H9 (cell line): ENCODE measurements at regions not wholly inside any gene's neighbourhood (a gene's known extent, or its start where the extent isn't known, plus 50 kb on each side); places are given as distances from the start of the nearest gene placed in this dataset.

Source experiments
- DNase-seq: peaks from one replicate; pipeline ENCODE4 v3.0.0-alpha.2; 2017
- H2AFZ ChIP-seq: one replicate; pipeline ENCODE4 v1.6.1; 2013; ENCODE audit warnings: mild to moderate bottlenecking, low read length, control low read depth, moderate library complexity
- H2AK5ac ChIP-seq: 2 replicates; pipeline ENCODE4 v1.6.1; 2013; ENCODE audit warnings: low read length, control low read depth, mixed read lengths; ENCODE audit not compliant: insufficient read length
- H2BK120ac ChIP-seq: one replicate; pipeline ENCODE4 v1.6.1; 2013; ENCODE audit warnings: low read depth, mild to moderate bottlenecking, low read length, control low read depth, inconsistent platforms; ENCODE audit not compliant: poor library complexity, severe bottlenecking
- H2BK12ac ChIP-seq: 2 replicates; pipeline ENCODE4 v1.6.1; 2013; ENCODE audit warnings: low read length, control low read depth, mixed read lengths, low read depth; ENCODE audit not compliant: insufficient read length
- H2BK15ac ChIP-seq: 2 replicates; pipeline ENCODE4 v1.6.1; 2013; ENCODE audit warnings: low read depth, low read length, control low read depth
- H2BK20ac ChIP-seq: one replicate; pipeline ENCODE4 v1.6.1; 2013; ENCODE audit warnings: low read depth, mild to moderate bottlenecking, low read length, control low read depth, inconsistent platforms; ENCODE audit not compliant: poor library complexity, severe bottlenecking
- H2BK5ac ChIP-seq: 2 replicates; pipeline ENCODE4 v1.6.1; 2013; ENCODE audit warnings: low read length, control low read depth, mixed read lengths; ENCODE audit not compliant: insufficient read length
- H3K14ac ChIP-seq: 2 replicates; pipeline ENCODE4 v1.6.1; 2013; ENCODE audit warnings: low read length, control low read depth; ENCODE audit not compliant: insufficient read depth
- H3K18ac ChIP-seq: 2 replicates; pipeline ENCODE4 v1.6.1; 2013; ENCODE audit warnings: low read depth, mild to moderate bottlenecking, mixed read lengths, low read length, control low read depth; ENCODE audit not compliant: insufficient read length
- H3K23ac ChIP-seq: 2 replicates; pipeline ENCODE4 v1.6.1; 2013; ENCODE audit warnings: low read length, control low read depth, mixed read lengths, low read depth; ENCODE audit not compliant: insufficient read length
- H3K23me2 ChIP-seq: 2 replicates; pipeline ENCODE4 v1.6.1; 2013; ENCODE audit warnings: low read depth, mild to moderate bottlenecking, mixed read lengths, low read length, control low read depth; ENCODE audit not compliant: insufficient read length, poor library complexity, severe bottlenecking
- H3K27ac ChIP-seq: 2 replicates; pipeline ENCODE4 v1.5.1; 2013; ENCODE audit warnings: low read length, control low read depth, mixed read lengths, low read depth; ENCODE audit not compliant: insufficient read length
- H3K27me3 ChIP-seq: 2 replicates; pipeline ENCODE4 v1.6.1; 2013; ENCODE audit warnings: low read length, control low read depth, inconsistent platforms; ENCODE audit not compliant: insufficient read depth
- H3K4ac ChIP-seq: 2 replicates; pipeline ENCODE4 v1.6.1; 2013; ENCODE audit warnings: low read depth, mild to moderate bottlenecking, control low read depth, inconsistent platforms, low read length, moderate library complexity
- H3K4me1 ChIP-seq: 2 replicates; pipeline ENCODE4 v1.6.1; 2013; ENCODE audit warnings: low read length, control low read depth, inconsistent platforms; ENCODE audit not compliant: insufficient read depth
- H3K4me2 ChIP-seq: 2 replicates; pipeline ENCODE4 v1.6.1; 2013; ENCODE audit warnings: low read length, control low read depth, mixed read lengths; ENCODE audit not compliant: insufficient read length, insufficient read depth
- H3K56ac ChIP-seq: 2 replicates; pipeline ENCODE4 v1.6.1; 2013; ENCODE audit warnings: low read depth, mild to moderate bottlenecking, mixed read lengths, low read length, control low read depth; ENCODE audit not compliant: insufficient read length
- H3K79me1 ChIP-seq: 2 replicates; pipeline ENCODE4 v1.6.1; 2013; ENCODE audit warnings: low read depth, mild to moderate bottlenecking, moderate library complexity, low read length, control low read depth, inconsistent platforms; ENCODE audit not compliant: insufficient read depth, poor library complexity, severe bottlenecking
- H3K79me2 ChIP-seq: 2 replicates; pipeline ENCODE4 v1.6.1; 2013; ENCODE audit warnings: low read length, control low read depth, inconsistent platforms; ENCODE audit not compliant: insufficient read depth
- H3K9ac ChIP-seq: 2 replicates; pipeline ENCODE4 v1.6.1; 2013; ENCODE audit warnings: low read length, control low read depth, mixed read lengths; ENCODE audit not compliant: insufficient read length; ENCODE audit errors: extremely low read depth
- H3K9me3 ChIP-seq: one replicate; pipeline ENCODE4 v1.6.1; 2013; ENCODE audit warnings: low read depth, low read length, inconsistent platforms; ENCODE audit not compliant: control insufficient read depth
- H3T11ph ChIP-seq: one replicate; pipeline ENCODE4 v1.6.1; 2013; ENCODE audit warnings: mild to moderate bottlenecking, low read length, control low read depth, inconsistent platforms
- H4K20me1 ChIP-seq: one replicate; pipeline ENCODE4 v1.6.1; 2013; ENCODE audit not compliant: control insufficient read depth, insufficient read length, insufficient read depth
- H4K5ac ChIP-seq: 2 replicates; pipeline ENCODE4 v1.6.1; 2013; ENCODE audit warnings: low read depth, mild to moderate bottlenecking, mixed read lengths, low read length, control low read depth; ENCODE audit not compliant: insufficient read length
- H4K8ac ChIP-seq: replicated peaks from 2 replicates; pipeline ENCODE4 v1.6.1; 2013; ENCODE audit warnings: low read length, control low read depth, mixed read lengths, low read depth; ENCODE audit not compliant: insufficient read length
- H4K91ac ChIP-seq: 2 replicates; pipeline ENCODE4 v1.6.1; 2013; ENCODE audit warnings: low read depth, mild to moderate bottlenecking, moderate library complexity, mixed read lengths, low read length, control low read depth; ENCODE audit not compliant: insufficient read length
- H3K27ac Mint-ChIP-seq, 3 experiments: 2 replicates in 2 of 3; 3 replicates in 1 of 3; pipeline ENCODE4 v1.8.0; 2020 to 2021; ENCODE audit warnings: mixed read lengths in 3 of 3, mild to moderate bottlenecking in 1 of 3, moderate library complexity in 1 of 3
- H3K27me3 Mint-ChIP-seq: 2 replicates; pipeline ENCODE4 v1.8.0; 2021; ENCODE audit warnings: low read depth, mild to moderate bottlenecking, moderate library complexity, mixed read lengths
- H3K36me3 Mint-ChIP-seq, 3 experiments: 2 replicates in 2 of 3; 3 replicates in 1 of 3; pipeline ENCODE4 v1.8.0; 2020 to 2021; ENCODE audit warnings: low read depth in 3 of 3, mixed read lengths in 3 of 3; ENCODE audit not compliant: insufficient read depth in 1 of 3
- H3K4me1 Mint-ChIP-seq, 2 experiments: 2 replicates each; pipeline ENCODE4 v1.8.0; 2020; ENCODE audit warnings: mixed read lengths in 2 of 2
- H3K4me3 Mint-ChIP-seq, 2 experiments: 2 replicates in 1 of 2; 3 replicates in 1 of 2; pipeline ENCODE4 v1.8.0; 2020 to 2021; ENCODE audit warnings: mild to moderate bottlenecking in 2 of 2, mixed read lengths in 2 of 2, moderate library complexity in 1 of 2
- H3K9me3 Mint-ChIP-seq, 2 experiments: 2 replicates in 1 of 2; 3 replicates in 1 of 2; pipeline ENCODE4 v1.8.0; 2020; ENCODE audit warnings: mild to moderate bottlenecking in 2 of 2, mixed read lengths in 2 of 2, moderate library complexity in 1 of 2
- CTCF ChIP-seq: fragments of 200-600 bp; sonication (generic); conservative IDR thresholded peaks from 3 replicates; pipeline ENCODE4 v1.8.0; 2021; ENCODE audit warnings: antibody characterized with exemption, mild to moderate bottlenecking
- WGBS: extraction: QIAGEN DNeasy Blood & Tissue Kit; methylation state at CpG from one replicate; pipeline ENCODE4 v1.1.7; 2013; ENCODE audit warnings: missing lambda C conversion rate, low lambda C conversion rate, mixed read lengths; ENCODE audit not compliant: insufficient read length; ENCODE audit errors: extremely low coverage; 5-methylcytosine and 5-hydroxymethylcytosine counted together

- Histone ChIP-seq H4K8ac (no peak overlapping the region), H3K9ac (no peak overlapping the region), H3K27ac (no peak overlapping the region), H4K5ac (no peak overlapping the region), H3K23me2 (peaks cover 2% of the 10 kb centered on the region), H4K91ac (no peak overlapping the region), H4K20me1 (no peaks in the 10 kb centered on the region), H2BK20ac (no peak overlapping the region), H3K9me3 (no peaks in the 10 kb centered on the region), H2BK120ac (no peak overlapping the region), H2BK12ac (no peak overlapping the region), H2AFZ (no peak overlapping the region), H3K4me1 (peaks cover 5% of the 10 kb centered on the region), H3K4me2 (no peak overlapping the region), H3T11ph (no peak overlapping the region), H2BK5ac (no peak overlapping the region), H3K56ac (no peak overlapping the region), H3K14ac (no peak overlapping the region), H3K18ac (no peak overlapping the region), H3K27me3 (no peaks in the 10 kb centered on the region), H3K23ac (no peak overlapping the region), H3K79me1 (no peaks in the 10 kb centered on the region), H2AK5ac (no peak overlapping the region), H2BK15ac (no peak overlapping the region), H3K4ac (no peak overlapping the region), H3K79me2 (no peaks in the 10 kb centered on the region)
- H3K4me1 Mint-ChIP-seq, result peaks cover 37 to 52% of the 10 kb centered on the region in 2 experiments
- WGBS, result no CpG with 5 or more reads among the region's 11 CpGs
- DNase-seq, result no peak
- peaks cover 1 to 7% (median 5%) of the 10 kb centered on the region in 3 experiments; a peak in 3 of 7 replicates for H3K36me3 Mint-ChIP-seq
- peaks cover 9% of the 10 kb centered on the region; the same call in 1 of the 2 replicates for H3K27me3 Mint-ChIP-seq
- H3K27ac Mint-ChIP-seq, result no peak overlapping the region
- H3K9me3 Mint-ChIP-seq, result no peaks in the 10 kb centered on the region
- H3K4me3 Mint-ChIP-seq, result no peak overlapping the region
- TF ChIP-seq CTCF, result no peak
These were observed 455.2 kb downstream of the AJAP1 start for GRCh38 chr1:5109633-5110032.
